H1 (cell line): ENCODE measurements at regions not wholly inside any gene's neighbourhood (a gene's known extent, or its start where the extent isn't known, plus 50 kb on each side); places are given as distances from the start of the nearest gene placed in this dataset.

Source experiments
- CTCF ChIA-PET: fragments of 300-600 bp; sonication (Branson Sonifier 250); formaldehyde crosslinking; loops from one replicate; lab custom pipeline; 2021; ENCODE audit not compliant: partially characterized antibody; lab: Charles Lee
- POLR2A ChIA-PET: fragments of 300-600 bp; sonication (Branson Sonifier 250); formaldehyde crosslinking; loops from one replicate; lab custom pipeline; 2021; ENCODE audit warnings: inconsistent platforms; ENCODE audit not compliant: partially characterized antibody; lab: Charles Lee
- DNase-seq, 2 experiments: peaks; one replicate each; pipeline versions ENCODE4 v3.0.0 to v3.0.0-alpha.2; 2010 to 2022; ENCODE audit warnings: low spot score in 2 of 2, low read depth in 1 of 2, mixed read lengths in 1 of 2
- FAIRE-seq: peaks from 2 replicates; lab custom pipeline; 2011; peaks lifted over from hg19 to GRCh38; lab: Jason Lieb, UNC
- H2AFZ ChIP-seq: 2 replicates; pipeline ENCODE4 v1.8.1; 2012; ENCODE audit warnings: low read length, inconsistent platforms
- H2AK5ac ChIP-seq: 2 replicates; pipeline ENCODE4 v1.6.1; 2013; ENCODE audit warnings: low read depth, low read length
- H2BK120ac ChIP-seq: replicated peaks from 2 replicates; pipeline ENCODE3; 2013; ENCODE audit warnings: low read depth, low read length, inconsistent platforms
- H2BK12ac ChIP-seq: 2 replicates; pipeline ENCODE4 v1.6.1; 2013; ENCODE audit warnings: low read depth, low read length
- H2BK15ac ChIP-seq: 2 replicates; pipeline ENCODE4 v1.6.1; 2013; ENCODE audit warnings: low read length
- H2BK20ac ChIP-seq: 2 replicates; pipeline ENCODE4 v1.6.1; 2013; ENCODE audit warnings: low read length
- H2BK5ac ChIP-seq: 2 replicates; pipeline ENCODE4 v1.6.1; 2013; ENCODE audit warnings: low read depth, low read length
- H3K14ac ChIP-seq: 2 replicates; pipeline ENCODE4 v1.6.1; 2013; ENCODE audit warnings: inconsistent platforms; ENCODE audit not compliant: insufficient read length
- H3K18ac ChIP-seq: 2 replicates; pipeline ENCODE4 v1.6.1; 2013; ENCODE audit warnings: low read length; ENCODE audit errors: extremely low read depth
- H3K23ac ChIP-seq: 2 replicates; pipeline ENCODE4 v1.6.1; 2013; ENCODE audit warnings: inconsistent platforms; ENCODE audit not compliant: insufficient read length
- H3K23me2 ChIP-seq: 2 replicates; pipeline ENCODE4 v1.6.1; 2013; ENCODE audit warnings: low read depth, low read length
- H3K27ac ChIP-seq: 2 replicates; pipeline ENCODE4 v1.6.1; 2011; ENCODE audit warnings: low read depth, low read length, inconsistent platforms
- H3K27me3 ChIP-seq, 4 experiments: replicated peaks in 1 of 4; 1 replicate in 1 of 4; 2 replicates in 3 of 4; pipeline versions ENCODE4 v1.6.1 to v1.8.1; 2011 to 2013; ENCODE audit warnings: low read length in 3 of 4, mild to moderate bottlenecking in 3 of 4, inconsistent platforms in 2 of 4, mixed read lengths in 2 of 4, moderate library complexity in 1 of 4; ENCODE audit not compliant: control insufficient read depth in 3 of 4, insufficient read depth in 3 of 4; ENCODE audit errors: extremely low read depth in 1 of 4
- H3K36me3 ChIP-seq, 4 experiments: 2 replicates each; pipeline versions ENCODE4 v1.6.1 to v1.8.1; 2011 to 2013; ENCODE audit warnings: mild to moderate bottlenecking in 4 of 4, low read length in 3 of 4, moderate library complexity in 2 of 4, control low read depth in 1 of 4, inconsistent platforms in 1 of 4; ENCODE audit not compliant: insufficient read depth in 4 of 4, control insufficient read depth in 2 of 4
- H3K4ac ChIP-seq: replicated peaks from 2 replicates; pipeline ENCODE3; 2013; ENCODE audit warnings: low read length, low read depth, mixed read lengths, inconsistent platforms; ENCODE audit not compliant: insufficient read length
- H3K4me1 ChIP-seq, 4 experiments: replicated peaks in 1 of 4; 1 replicate in 1 of 4; 2 replicates in 3 of 4; pipeline versions ENCODE4 v1.6.1 to v1.8.1; 2011 to 2013; ENCODE audit warnings: low read length in 3 of 4, inconsistent platforms in 2 of 4, mixed read lengths in 1 of 4; ENCODE audit not compliant: insufficient read depth in 4 of 4, control insufficient read depth in 3 of 4
- H3K4me2 ChIP-seq, 2 experiments: 2 replicates each; pipeline versions ENCODE4 v1.6.1 to v1.8.1; 2011 to 2013; ENCODE audit warnings: low read depth in 2 of 2, low read length in 2 of 2, control low read depth in 1 of 2, inconsistent platforms in 1 of 2, mild to moderate bottlenecking in 1 of 2; ENCODE audit not compliant: insufficient read depth in 1 of 2
- H3K4me3 ChIP-seq, 4 experiments: fragments of 200-600, 300-600 bp in 1 of 4; sonication (generic), shearing (Covaris generic), sonication (Bioruptor Twin) in 1 of 4; 2 replicates each; pipeline versions ENCODE4 v1.5.1 to v1.8.1; 2011 to 2016; ENCODE audit warnings: low read length in 4 of 4, low read depth in 3 of 4, control low read depth in 2 of 4, inconsistent platforms in 2 of 4, mild to moderate bottlenecking in 2 of 4, mixed read lengths in 1 of 4, moderate library complexity in 1 of 4; ENCODE audit not compliant: insufficient read depth in 2 of 4; ENCODE audit errors: extremely low read depth in 1 of 4
- H3K56ac ChIP-seq: replicated peaks from 2 replicates; pipeline ENCODE3; 2013; ENCODE audit warnings: low read depth, mild to moderate bottlenecking, mixed read lengths, low read length, inconsistent platforms; ENCODE audit not compliant: insufficient read length
- H3K79me1 ChIP-seq: 2 replicates; pipeline ENCODE4 v1.6.1; 2013; ENCODE audit warnings: low read depth, low read length, control low read depth
- H3K79me2 ChIP-seq, 2 experiments: 2 replicates each; pipeline versions ENCODE4 v1.6.1 to v1.8.1; 2012 to 2013; ENCODE audit warnings: low read length in 2 of 2, mild to moderate bottlenecking in 2 of 2, inconsistent platforms in 1 of 2; ENCODE audit not compliant: insufficient read depth in 2 of 2, control insufficient read depth in 1 of 2
- H3K9ac ChIP-seq, 4 experiments: replicated peaks in 1 of 4; 1 replicate in 1 of 4; 2 replicates in 3 of 4; pipeline versions ENCODE4 v1.6.1 to v1.8.1; 2011 to 2013; ENCODE audit warnings: low read depth in 3 of 4, low read length in 3 of 4, control low read depth in 2 of 4, mild to moderate bottlenecking in 2 of 4, moderate library complexity in 2 of 4, inconsistent platforms in 1 of 4; ENCODE audit errors: extremely low read depth in 1 of 4
- H3K9me3 ChIP-seq, 2 experiments: 2 replicates each; pipeline versions ENCODE4 v1.6.1 to v1.8.1; 2012 to 2013; ENCODE audit warnings: mild to moderate bottlenecking in 2 of 2, moderate library complexity in 2 of 2, control low read depth in 1 of 2, inconsistent platforms in 1 of 2, low read depth in 1 of 2, low read length in 1 of 2, mixed read lengths in 1 of 2; ENCODE audit not compliant: insufficient read depth in 2 of 2
- H4K20me1 ChIP-seq, 2 experiments: replicated peaks in 1 of 2; 2 replicates each; pipeline versions ENCODE3 to v1.8.1; 2011 to 2013; ENCODE audit warnings: inconsistent platforms in 2 of 2, low read length in 2 of 2, mild to moderate bottlenecking in 1 of 2; ENCODE audit not compliant: insufficient read depth in 2 of 2, control insufficient read depth in 1 of 2
- H4K5ac ChIP-seq: 2 replicates; pipeline ENCODE4 v1.6.1; 2013; ENCODE audit warnings: low read length, low read depth, mixed read lengths, inconsistent platforms; ENCODE audit not compliant: insufficient read length
- H4K8ac ChIP-seq: 2 replicates; pipeline ENCODE4 v1.8.0; 2013; ENCODE audit warnings: mild to moderate bottlenecking, moderate library complexity, low read length, inconsistent platforms; ENCODE audit not compliant: insufficient read depth; ENCODE audit errors: extremely low read depth
- H4K91ac ChIP-seq: replicated peaks from 2 replicates; pipeline ENCODE3; 2013; ENCODE audit warnings: low read length, mixed read lengths, inconsistent platforms; ENCODE audit not compliant: insufficient read length
- ASH2L ChIP-seq: fragments of 200-600, 300-600 bp; sonication (generic); IDR thresholded peaks from one replicate; pipeline ENCODE4 v1.7.1; 2017; ENCODE audit warnings: low read length
- CBX5 ChIP-seq: fragments of 300-800, 300-1000 bp; sonication (generic); IDR thresholded peaks from 2 replicates; pipeline ENCODE4 v1.7.1; 2016; ENCODE audit warnings: antibody characterized with exemption, low read length, low read depth
- CEBPB ChIP-seq: IDR thresholded peaks from 2 replicates; pipeline ENCODE4 v1.6.1; 2012; ENCODE audit warnings: low read depth, low read length
- CHD2 ChIP-seq: IDR thresholded peaks from 2 replicates; pipeline ENCODE4 v1.6.1; 2012; ENCODE audit warnings: low read length, improper control_type of control experiment
- EP300 ChIP-seq, 2 experiments: IDR thresholded peaks; 1 replicate in 1 of 2; 2 replicates in 1 of 2; pipeline ENCODE4 v1.6.1; 2011 to 2012; ENCODE audit warnings: low read depth in 2 of 2, low read length in 2 of 2, mild to moderate bottlenecking in 2 of 2, borderline replicate concordance in 1 of 2, inconsistent platforms in 1 of 2, moderate library complexity in 1 of 2
- HDAC6 ChIP-seq: IDR thresholded peaks from one replicate; pipeline ENCODE4 v1.7.1; 2012; ENCODE audit warnings: low read depth, mild to moderate bottlenecking, inconsistent platforms, low read length, moderate library complexity
- JUND ChIP-seq: IDR thresholded peaks from 2 replicates; pipeline ENCODE4 v1.6.1; 2011; ENCODE audit warnings: mild to moderate bottlenecking, improper control_type of control experiment, low read length
- KDM1A ChIP-seq: fragments of 200-600, 300-600 bp; sonication (generic); IDR thresholded peaks from 2 replicates; pipeline ENCODE4 v1.7.1; 2016; ENCODE audit warnings: mild to moderate bottlenecking, low read length, borderline replicate concordance
- PHF8 ChIP-seq: fragments of 200-600 bp; sonication (generic); conservative IDR thresholded peaks from 2 replicates; pipeline ENCODE4 v1.7.1; 2012; ENCODE audit warnings: low read depth, mild to moderate bottlenecking, inconsistent platforms, low read length, moderate library complexity
- POU5F1 ChIP-seq: IDR thresholded peaks from 2 replicates; pipeline ENCODE4 v1.6.1; 2011; ENCODE audit warnings: low read depth, mild to moderate bottlenecking, low read length, moderate library complexity
- RFX5 ChIP-seq: IDR thresholded peaks from 2 replicates; pipeline ENCODE4 v1.6.1; 2011; ENCODE audit warnings: low read depth, low read length, improper control_type of control experiment, borderline replicate concordance
- SIRT6 ChIP-seq: IDR thresholded peaks from one replicate; pipeline ENCODE4 v1.7.1; 2012; ENCODE audit warnings: low read length, inconsistent platforms
- SIX5 ChIP-seq: IDR thresholded peaks from 2 replicates; pipeline ENCODE4 v1.6.1; 2011; ENCODE audit warnings: mild to moderate bottlenecking, low read depth, low read length
- SP2 ChIP-seq: IDR thresholded peaks from 2 replicates; pipeline ENCODE4 v1.6.1; 2012; ENCODE audit warnings: mild to moderate bottlenecking, low read length, inconsistent platforms
- SP4 ChIP-seq: IDR thresholded peaks from 2 replicates; pipeline ENCODE4 v1.6.1; 2012; ENCODE audit warnings: low read length, inconsistent platforms
- TAF1 ChIP-seq: IDR thresholded peaks from 2 replicates; pipeline ENCODE4 v1.6.1; 2011; ENCODE audit warnings: mild to moderate bottlenecking, low read depth, low read length
- TAF7 ChIP-seq: optimal IDR thresholded peaks from 2 replicates; pipeline ENCODE3; 2011; ENCODE audit warnings: low read depth, mild to moderate bottlenecking, inconsistent platforms, low read length, moderate library complexity, borderline replicate concordance
- ZNF274 ChIP-seq: IDR thresholded peaks from 2 replicates; pipeline ENCODE4 v1.7.0; 2012; ENCODE audit warnings: low read length, borderline replicate concordance; ENCODE audit errors: extremely low read depth

GRCh38 chr5:120320626-120321025, 143.5 kb upstream of the PRR16 start:
- no peak for DNase-seq
- no peak for FAIRE-seq
- Histone ChIP-seq H2BK15ac (no peak overlapping the region), H3K79me2 (no peaks in the 10 kb centered on the region), H3K27ac (no peak overlapping the region), H3K23me2 (no peaks in the 10 kb centered on the region), H2BK12ac (no peak overlapping the region), H3K4me1 (no peaks in the 10 kb centered on the region), H3K4me3 (no peak overlapping the region), H3K9ac (no peak overlapping the region), H3K23ac (no peak overlapping the region), H4K8ac (no peak overlapping the region), H4K5ac (no peak overlapping the region), H2BK5ac (no peak overlapping the region), H2BK20ac (no peak overlapping the region), H3K79me1 (no peaks in the 10 kb centered on the region), H2BK120ac (no peak overlapping the region), H3K56ac (no peak overlapping the region), H2AK5ac (no peak overlapping the region), H3K27me3 (no peaks in the 10 kb centered on the region), H3K4me2 (no peak overlapping the region), H3K9me3 (0 out of 4 replicates have a peak, but pooled peaks cover 0 to 3% of the 10 kb centered on the region in 2 experiments), H4K20me1 (no peaks in the 10 kb centered on the region), H3K18ac (no peak overlapping the region), H3K4ac (no peak overlapping the region), H4K91ac (no peak overlapping the region), H2AFZ (no peak overlapping the region), H3K14ac (no peak overlapping the region), H3K36me3 (no peaks in the 10 kb centered on the region)
- POLR2A ChIA-PET, result no interaction called here
- CTCF ChIA-PET, result no interaction called here
- TF ChIP-seq TAF1 (no peak), CBX5 (no peak), CEBPB (no peak), JUND (no peak), EP300 (IDR thresholded peaks at IDR 0.05; ENCODE audit: borderline replicate concordance in 1 of 2, low read depth in 2 of 2, low read length in 2 of 2) (no peak), SP4 (no peak), TAF7 (no peak), CHD2 (no peak), SIX5 (no peak), RFX5 (no peak), KDM1A (no peak), HDAC6 (no peak), SIRT6 (no peak), POU5F1 (no peak), SP2 (no peak), PHF8 (no peak), ZNF274 (no peak), ASH2L (no peak)
